Smooth muscle cell (in vitro differentiated cells): ENCODE measurements at regions not wholly inside any gene's neighbourhood (a gene's known extent, or its start where the extent isn't known, plus 50 kb on each side); places are given as distances from the start of the nearest gene placed in this dataset.

Source experiments
- DNase-seq: peaks from one replicate; lab custom pipeline; 2025; ENCODE audit not compliant: unreplicated experiment; lab: John Stamatoyannopoulos, UW
- H2AFZ ChIP-seq: fragments of 200-600 bp; sonication (generic); 2 replicates; pipeline ENCODE4 v1.6.0; 2016; ENCODE audit warnings: antibody characterized with exemption, low read depth, mild to moderate bottlenecking
- H3F3A ChIP-seq: fragments of 200-600 bp; sonication (generic); 2 replicates; pipeline ENCODE4 v1.6.0; 2017; ENCODE audit warnings: antibody characterized with exemption, low read depth
- H3K27ac ChIP-seq: fragments of 200-600 bp; sonication (generic); 2 replicates; pipeline ENCODE4 v1.5.1; 2016; ENCODE audit warnings: low read depth, mild to moderate bottlenecking
- H3K27me3 ChIP-seq: fragments of 200-600 bp; sonication (generic); 2 replicates; pipeline ENCODE4 v1.6.1; 2016; ENCODE audit warnings: low read depth, mild to moderate bottlenecking
- H3K36me3 ChIP-seq: fragments of 200-600 bp; sonication (generic); 2 replicates; pipeline ENCODE4 v1.5.1; 2016; ENCODE audit warnings: low read depth
- H3K4me1 ChIP-seq: fragments of 200-600 bp; sonication (generic); 2 replicates; pipeline ENCODE4 v1.5.1; 2016; ENCODE audit warnings: low read depth
- H3K4me2 ChIP-seq: fragments of 200-600 bp; sonication (generic); 2 replicates; pipeline ENCODE4 v1.6.0; 2016; ENCODE audit warnings: mild to moderate bottlenecking
- H3K4me3 ChIP-seq: fragments of 200-600 bp; sonication (generic); 2 replicates; pipeline ENCODE4 v1.5.1; 2016; ENCODE audit warnings: mild to moderate bottlenecking
- H3K79me2 ChIP-seq: fragments of 200-600 bp; sonication (generic); 2 replicates; pipeline ENCODE4 v1.6.0; 2016; ENCODE audit warnings: low read depth, mild to moderate bottlenecking
- H3K9ac ChIP-seq: fragments of 200-600 bp; sonication (generic); 2 replicates; pipeline ENCODE4 v1.6.0; 2016; ENCODE audit warnings: low read depth
- H3K9me3 ChIP-seq: fragments of 200-600 bp; sonication (generic); replicated peaks from 2 replicates; pipeline ENCODE4 v1.5.1; 2016; ENCODE audit warnings: low read depth
- H4K20me1 ChIP-seq: fragments of 200-600 bp; sonication (generic); 2 replicates; pipeline ENCODE4 v1.6.0; 2016; ENCODE audit warnings: low read depth
- CTCF ChIP-seq: fragments of 200-600 bp; sonication (generic); IDR thresholded peaks from 2 replicates; pipeline ENCODE4 v1.5.1; 2017; ENCODE audit warnings: borderline replicate concordance, mild to moderate bottlenecking, antibody characterized with exemption; ENCODE audit not compliant: insufficient read depth, poor library complexity, severe bottlenecking
- WGBS: methylation state at CpG from one replicate; pipeline ENCODE4 v1.1.7; 2016; ENCODE audit warnings: low lambda C conversion rate; 5-methylcytosine and 5-hydroxymethylcytosine counted together

GRCh38 chr3:147799601-147800000 lies 390.4 kb downstream of the ZIC1 start:
- Histone ChIP-seq H3K4me2 (no peak overlapping the region), H3K36me3 (no peaks in the 10 kb centered on the region), H3K27me3 (no peaks in the 10 kb centered on the region), H2AFZ (no peak overlapping the region), H3F3A (no peaks in the 10 kb centered on the region), H3K9me3 (no peaks in the 10 kb centered on the region), H4K20me1 (no peaks in the 10 kb centered on the region), H3K4me3 (no peak overlapping the region), H3K9ac (no peak overlapping the region), H3K4me1 (no peaks in the 10 kb centered on the region), H3K79me2 (no peaks in the 10 kb centered on the region), H3K27ac (no peak overlapping the region)
- no peak for DNase-seq
- 83% methylated on average over 2 of the region's 2 CpGs for WGBS
- TF ChIP-seq CTCF: no peak

GRCh38 chr3:147807776-147808175 lies 398.6 kb downstream of the ZIC1 start:
- no peak overlapping the region for H3K4me3 ChIP-seq
- TF ChIP-seq CTCF: no peak
- no peaks in the 10 kb centered on the region for H3K79me2 ChIP-seq
- no peaks in the 10 kb centered on the region for H3K27me3 ChIP-seq
- no peaks in the 10 kb centered on the region for H4K20me1 ChIP-seq
- H3K27ac ChIP-seq: no peak overlapping the region
- H3K36me3 ChIP-seq: no peaks in the 10 kb centered on the region
- DNase-seq: no peak
- 94% methylated on average over 1 of the region's 1 CpG for WGBS
- no peak overlapping the region for H2AFZ ChIP-seq
- no peaks in the 10 kb centered on the region for H3F3A ChIP-seq
- no peaks in the 10 kb centered on the region for H3K4me1 ChIP-seq
- no peaks in the 10 kb centered on the region for H3K9me3 ChIP-seq
- H3K4me2 ChIP-seq: no peak overlapping the region
- no peak overlapping the region for H3K9ac ChIP-seq

- no peaks in the 10 kb centered on the region for H3K9me3 ChIP-seq
Measured at GRCh38 chr3:147809206-147809605, 400.0 kb downstream of the ZIC1 start.

More at GRCh38 chr3:147809206-147809605, 400.0 kb downstream of the ZIC1 start:
- Histone ChIP-seq H3K27ac (no peak overlapping the region), H3K79me2 (no peaks in the 10 kb centered on the region), H3K27me3 (no peaks in the 10 kb centered on the region), H3K4me1 (no peaks in the 10 kb centered on the region), H4K20me1 (no peaks in the 10 kb centered on the region), H2AFZ (no peak overlapping the region), H3K4me2 (no peak overlapping the region), H3F3A (no peaks in the 10 kb centered on the region), H3K4me3 (no peak overlapping the region), H3K36me3 (no peaks in the 10 kb centered on the region), H3K9ac (no peak overlapping the region)
- no peak for DNase-seq
- 78% methylated on average over 1 of the region's 1 CpG for WGBS
- TF ChIP-seq CTCF: no peak
